ENCODE measurements at regions not wholly inside any gene's neighbourhood (a gene's known extent, or its start where the extent isn't known, plus 50 kb on each side); places are given as distances from the start of the nearest gene placed in this dataset.
A peak's percentile ranks its signal among the peaks of the same experiment; 100 is the strongest.

DNA sequence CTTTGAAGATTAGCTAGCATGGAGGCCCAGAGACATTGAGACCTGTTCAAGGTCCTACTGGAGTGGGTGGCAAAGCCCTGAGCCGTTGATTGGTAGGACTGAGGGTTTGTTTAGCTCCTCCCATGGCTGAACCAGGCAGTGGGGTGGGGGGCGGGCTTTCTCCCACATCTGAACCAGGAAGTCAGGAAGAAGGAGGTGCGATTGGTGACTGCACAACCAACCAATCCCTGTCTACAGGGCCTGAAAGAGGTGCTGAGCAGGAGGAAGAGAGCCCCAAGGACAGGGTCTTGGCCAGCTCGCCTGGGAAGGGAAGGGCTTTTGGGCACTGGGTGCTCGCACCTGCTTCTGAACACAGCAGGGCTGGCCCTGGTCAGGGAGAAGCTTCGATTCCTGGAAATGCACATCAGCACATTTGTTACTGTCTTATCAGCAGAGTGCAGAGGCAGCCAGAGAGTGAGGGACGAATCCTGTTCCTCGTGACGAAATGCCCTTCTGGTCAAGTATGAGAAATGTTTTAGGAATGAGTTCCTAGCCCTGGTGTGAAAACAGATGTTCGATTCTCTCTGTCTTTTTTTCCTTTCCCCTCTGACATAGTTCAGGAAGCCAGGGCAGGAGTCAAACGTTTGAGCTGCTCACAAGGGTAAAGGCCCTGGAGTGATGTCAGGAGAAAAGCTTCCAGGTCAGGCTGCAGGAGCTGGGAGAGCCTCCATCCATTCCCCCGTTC, 294.8 kb upstream of the KLF4 start:
- TF ChIP-seq, protein P1, sequence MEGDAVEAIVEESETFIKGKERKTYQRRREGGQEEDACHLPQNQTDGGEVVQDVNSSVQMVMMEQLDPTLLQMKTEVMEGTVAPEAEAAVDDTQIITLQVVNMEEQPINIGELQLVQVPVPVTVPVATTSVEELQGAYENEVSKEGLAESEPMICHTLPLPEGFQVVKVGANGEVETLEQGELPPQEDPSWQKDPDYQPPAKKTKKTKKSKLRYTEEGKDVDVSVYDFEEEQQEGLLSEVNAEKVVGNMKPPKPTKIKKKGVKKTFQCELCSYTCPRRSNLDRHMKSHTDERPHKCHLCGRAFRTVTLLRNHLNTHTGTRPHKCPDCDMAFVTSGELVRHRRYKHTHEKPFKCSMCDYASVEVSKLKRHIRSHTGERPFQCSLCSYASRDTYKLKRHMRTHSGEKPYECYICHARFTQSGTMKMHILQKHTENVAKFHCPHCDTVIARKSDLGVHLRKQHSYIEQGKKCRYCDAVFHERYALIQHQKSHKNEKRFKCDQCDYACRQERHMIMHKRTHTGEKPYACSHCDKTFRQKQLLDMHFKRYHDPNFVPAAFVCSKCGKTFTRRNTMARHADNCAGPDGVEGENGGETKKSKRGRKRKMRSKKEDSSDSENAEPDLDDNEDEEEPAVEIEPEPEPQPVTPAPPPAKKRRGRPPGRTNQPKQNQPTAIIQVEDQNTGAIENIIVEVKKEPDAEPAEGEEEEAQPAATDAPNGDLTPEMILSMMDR (IDR thresholded peaks at IDR 0.05), result no peak
- TF ChIP-seq POLR2AphosphoS5 (IDR thresholded peaks at IDR 0.05), result peak; percentile 6 to 22
